C1 segment of cervical spinal cord (tissue), 14 donors: ENCODE measurements at regions not wholly inside any gene's neighbourhood (a gene's known extent, or its start where the extent isn't known, plus 50 kb on each side); places are given as distances from the start of the nearest gene placed in this dataset.

Experiments
- DNase-seq, 14 donors: peaks; one replicate each; lab custom pipeline; 2025; lab: John Stamatoyannopoulos, UW

DNA sequence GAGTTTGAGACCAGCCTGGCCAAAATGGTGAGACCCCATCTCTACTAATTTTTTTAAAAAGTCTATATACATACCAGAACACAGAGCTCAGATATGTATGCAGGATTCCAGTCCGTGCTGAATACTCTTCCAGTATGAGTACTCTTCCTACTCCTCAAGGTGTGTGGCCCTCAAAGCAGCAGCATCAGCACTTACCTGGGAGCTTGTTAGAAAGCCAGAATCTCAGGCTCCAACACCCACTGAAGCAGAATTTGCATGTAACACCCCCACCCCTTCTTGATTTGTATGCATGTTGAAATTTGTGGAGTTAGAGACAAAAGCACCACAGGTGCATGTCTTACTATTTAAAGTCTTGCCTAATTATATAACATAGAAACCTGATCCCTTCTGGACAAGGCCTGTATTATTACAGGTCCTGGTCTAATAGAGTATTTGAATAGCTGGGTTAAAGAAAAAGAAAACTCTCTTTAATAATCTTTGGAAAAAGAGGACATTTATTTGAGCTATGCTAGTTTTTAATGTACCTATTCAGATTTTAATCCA is 50.3 kb upstream of the NFE2L2 start:
- DNase-seq = no peak

DNA sequence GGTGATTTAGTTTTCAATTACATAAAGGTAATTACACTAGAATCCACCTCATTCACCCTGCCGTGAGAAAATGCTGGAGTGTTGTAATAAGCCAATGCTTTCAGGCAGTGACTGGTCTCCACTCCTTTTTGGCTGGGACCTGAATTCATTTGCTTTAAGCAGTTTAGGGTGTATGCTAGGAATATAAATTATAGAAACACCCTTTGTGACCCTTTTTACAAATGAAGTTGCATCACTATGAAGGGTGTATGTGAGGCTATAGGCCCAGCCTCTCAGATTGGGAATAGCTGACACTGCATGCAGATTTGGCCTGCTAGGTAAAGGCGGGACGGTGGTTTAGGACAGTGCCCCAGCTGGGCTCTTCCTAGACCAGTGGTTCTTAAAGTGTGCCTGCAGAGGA is 50.8 kb upstream of the NFE2L2 start:
- DNase-seq = no peak

DNA sequence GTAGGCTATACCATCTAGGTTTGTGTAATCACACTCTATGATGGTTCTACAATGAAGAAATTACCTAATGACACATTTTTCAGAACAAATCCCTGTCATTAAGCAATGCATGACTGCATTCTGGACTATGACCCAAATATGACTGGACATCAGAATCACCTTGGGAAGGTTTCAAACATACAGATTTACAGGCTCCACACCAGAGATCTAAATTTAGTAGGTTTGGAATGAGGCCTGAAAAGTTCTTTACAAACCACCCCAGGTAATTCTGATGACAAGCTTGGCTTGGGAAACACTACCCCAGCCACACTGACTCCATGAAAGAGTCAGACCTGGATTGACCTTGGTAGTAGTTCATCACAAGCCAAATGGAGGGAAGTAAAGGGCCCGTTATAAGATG is 52.2 kb upstream of the NFE2L2 start:
- no peak for DNase-seq

DNA sequence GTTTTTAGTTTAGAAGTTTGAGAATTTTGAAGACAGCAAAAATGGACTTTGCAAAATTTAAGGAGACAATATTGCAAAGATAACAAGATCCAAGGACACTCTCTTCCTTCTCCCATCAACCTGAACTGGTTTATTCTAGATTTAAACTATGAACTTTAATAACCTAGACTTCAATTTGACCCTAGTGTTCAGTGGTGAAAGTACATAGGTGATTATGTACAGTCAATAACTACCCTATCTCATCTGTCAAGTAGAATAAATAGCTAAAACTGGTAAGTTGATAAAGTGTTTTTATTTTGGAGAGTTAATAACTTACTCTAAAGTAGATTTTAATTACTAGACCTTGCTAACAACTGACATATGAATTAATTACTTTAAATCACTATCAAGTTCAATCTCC is 52.9 kb upstream of the NFE2L2 start:
- DNase-seq = no peak

DNA sequence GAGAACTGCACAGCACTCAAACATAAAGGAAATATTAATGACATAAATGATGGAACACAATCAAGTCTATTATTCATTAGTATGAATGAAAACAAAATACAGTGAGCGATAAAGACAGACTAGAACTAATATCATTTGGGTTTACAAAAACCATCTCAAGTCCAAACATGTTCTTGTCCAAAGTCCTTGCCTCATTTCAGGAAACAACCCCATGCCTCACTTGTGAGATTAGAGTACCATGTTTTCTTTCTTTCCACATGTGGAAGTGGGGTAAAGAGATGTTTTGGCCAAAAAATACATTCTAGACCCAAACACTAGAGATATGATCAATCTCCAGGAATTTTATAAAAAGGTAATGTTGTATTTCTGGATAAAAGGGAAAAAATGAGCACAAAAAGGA is 53.3 kb upstream of the NFE2L2 start:
- no peak for DNase-seq

DNA sequence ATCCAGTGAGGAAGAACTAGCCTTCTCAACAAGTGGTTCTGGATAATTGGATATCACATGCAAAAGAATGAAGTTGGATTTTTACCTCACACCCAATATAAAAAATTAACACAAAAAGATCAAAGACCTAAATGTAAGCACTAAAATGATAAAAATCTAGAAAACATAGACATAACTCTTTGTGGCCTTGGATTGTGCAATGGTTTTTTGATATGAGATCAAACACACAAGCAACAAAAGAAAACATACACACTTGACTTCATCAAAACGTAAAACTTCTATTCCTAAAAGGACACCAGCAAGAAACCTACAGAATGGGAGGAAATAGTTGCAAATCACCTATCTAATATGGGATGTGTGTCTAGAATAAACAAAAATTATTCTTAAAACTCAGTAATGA is 54.1 kb upstream of the NFE2L2 start:
- DNase-seq = no peak

DNA sequence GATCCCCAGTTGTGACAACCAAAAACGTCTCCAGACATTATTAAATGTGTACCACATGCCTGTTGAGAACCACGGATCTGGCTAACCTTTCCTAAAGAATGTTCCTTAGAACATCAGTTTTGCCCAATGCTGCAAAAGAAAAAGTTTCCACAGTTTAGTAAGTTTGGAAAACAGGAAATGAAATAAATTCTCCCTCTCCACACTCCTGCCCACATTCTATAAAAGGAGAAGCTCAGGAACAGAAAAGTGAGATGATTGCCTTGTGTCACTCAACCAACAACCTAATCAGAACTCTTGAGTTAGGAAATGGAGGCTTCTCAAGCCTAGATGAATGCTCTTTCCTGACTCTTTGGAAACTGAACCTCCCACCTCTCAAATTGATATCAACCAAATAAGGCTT is 56.1 kb upstream of the NFE2L2 start:
- DNase-seq = no peak

DNA sequence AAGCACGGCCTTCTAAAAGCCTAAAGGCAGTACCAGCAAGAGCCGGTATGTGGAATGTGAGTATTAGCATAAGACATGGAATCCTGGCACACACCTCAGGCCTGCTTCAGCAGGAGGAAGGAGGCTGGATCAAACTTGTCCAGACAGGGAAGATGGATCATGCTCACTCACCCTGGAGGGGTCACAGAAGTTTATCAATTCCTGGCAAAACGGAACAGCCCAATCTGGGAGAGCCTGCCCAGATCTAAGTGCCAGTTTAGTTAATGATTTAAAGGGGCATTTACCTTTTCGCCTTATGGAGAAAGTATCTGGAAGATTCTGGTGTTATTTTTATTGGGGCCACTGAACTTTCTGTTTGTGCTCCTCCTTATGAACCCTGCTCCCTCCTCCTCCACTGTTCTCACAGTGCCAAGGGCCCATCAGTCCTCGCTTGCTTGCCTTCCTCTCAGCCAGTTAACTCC is 58.3 kb upstream of the NFE2L2 start:
- no peak for DNase-seq

DNA sequence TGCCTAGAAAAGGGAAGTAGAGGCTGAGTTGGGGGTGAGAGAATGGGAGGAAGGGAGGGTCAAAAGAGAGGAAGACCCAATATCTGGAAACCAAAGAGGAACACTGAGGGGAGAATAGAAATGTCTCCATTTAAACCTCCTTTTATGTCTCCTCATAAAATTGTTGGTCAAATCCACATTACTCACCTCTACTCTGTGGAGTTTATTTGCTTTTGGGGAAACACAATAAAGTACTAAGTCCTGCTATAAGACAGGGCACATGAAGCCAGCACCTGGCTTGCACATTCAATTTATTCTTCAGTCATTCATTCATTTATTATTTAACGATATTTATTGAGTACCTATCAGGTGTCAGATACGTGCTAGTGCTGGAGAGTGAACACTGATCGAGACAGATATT is 60.3 kb upstream of the NFE2L2 start:
- DNase-seq = no peak

DNA sequence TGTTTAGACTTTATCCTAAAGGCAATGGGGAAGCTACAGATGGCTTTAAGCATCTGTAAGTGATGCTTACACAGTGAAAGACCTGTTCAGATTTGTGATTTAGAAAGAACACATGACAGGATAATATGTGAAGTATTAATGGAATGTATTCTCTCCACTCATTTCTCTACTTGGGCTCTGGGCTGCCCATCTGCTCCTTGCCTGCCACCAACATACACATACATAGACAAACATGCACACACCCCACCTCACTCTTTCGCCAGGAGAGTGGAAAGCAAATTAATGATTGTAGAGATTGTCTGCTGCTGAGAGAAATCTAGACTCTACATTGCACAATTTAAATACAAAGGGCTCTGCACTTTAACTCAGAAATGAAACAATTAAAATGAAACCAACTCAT is 61.0 kb upstream of the NFE2L2 start:
- no peak for DNase-seq

DNA sequence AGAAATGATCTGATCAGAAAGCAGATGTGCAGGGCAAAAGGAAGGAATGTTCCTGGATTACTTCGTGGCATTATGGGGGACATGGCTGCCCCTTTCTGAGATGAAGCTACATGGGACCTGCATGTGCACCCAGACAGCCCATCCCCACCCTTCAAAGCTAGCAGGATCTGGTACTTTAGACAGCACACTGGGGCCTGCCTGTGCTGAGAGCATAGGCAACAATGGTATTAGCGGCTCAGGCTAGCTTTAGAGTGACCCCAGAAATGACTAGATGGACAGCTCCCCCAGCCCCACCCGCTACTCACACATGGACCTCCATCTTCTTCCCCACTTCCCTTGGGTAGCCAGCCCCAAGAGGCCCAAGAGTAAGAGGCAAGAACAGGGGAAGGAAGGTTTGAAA is 61.5 kb upstream of the NFE2L2 start:
- DNase-seq = no peak

DNA sequence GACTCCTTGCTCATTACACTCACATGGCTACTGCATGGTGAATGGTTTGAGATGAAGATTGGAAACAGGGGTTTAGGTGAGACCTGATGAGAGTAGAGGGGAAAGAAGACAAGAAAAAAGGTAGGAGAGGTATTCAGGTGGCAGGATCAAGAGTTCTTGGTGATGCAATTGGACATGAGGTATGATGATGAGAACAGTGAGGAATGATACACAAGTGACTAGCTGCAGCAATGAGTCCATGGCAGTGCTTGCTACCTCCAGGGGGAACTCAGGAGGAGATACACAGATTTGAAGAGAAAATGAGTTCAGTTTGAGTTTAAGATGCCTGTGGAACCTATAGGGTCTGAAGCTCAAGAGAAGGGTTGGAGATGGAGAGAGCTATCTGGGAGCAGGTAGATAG is 62.1 kb upstream of the NFE2L2 start:
- no peak for DNase-seq

DNA sequence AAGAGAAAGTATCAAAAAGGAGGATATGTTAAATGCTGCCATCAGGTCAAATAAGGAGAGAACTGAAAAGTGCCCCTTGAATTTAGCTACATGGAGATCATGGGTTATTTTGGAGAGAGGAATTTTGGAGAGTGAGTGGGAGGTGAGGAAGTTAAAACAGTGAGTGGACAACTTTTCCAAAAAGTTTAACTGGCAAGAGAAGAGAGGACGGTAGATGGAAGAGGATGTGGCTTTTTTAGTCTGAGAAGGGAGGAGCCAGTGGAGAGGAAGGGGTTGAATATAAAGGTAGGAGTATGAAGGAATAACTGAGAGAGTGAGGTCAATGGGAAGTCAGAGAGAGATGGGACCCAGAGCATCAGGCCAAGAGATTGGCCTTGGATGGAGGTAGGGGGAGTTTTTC is 62.5 kb upstream of the NFE2L2 start:
- no peak for DNase-seq

DNA sequence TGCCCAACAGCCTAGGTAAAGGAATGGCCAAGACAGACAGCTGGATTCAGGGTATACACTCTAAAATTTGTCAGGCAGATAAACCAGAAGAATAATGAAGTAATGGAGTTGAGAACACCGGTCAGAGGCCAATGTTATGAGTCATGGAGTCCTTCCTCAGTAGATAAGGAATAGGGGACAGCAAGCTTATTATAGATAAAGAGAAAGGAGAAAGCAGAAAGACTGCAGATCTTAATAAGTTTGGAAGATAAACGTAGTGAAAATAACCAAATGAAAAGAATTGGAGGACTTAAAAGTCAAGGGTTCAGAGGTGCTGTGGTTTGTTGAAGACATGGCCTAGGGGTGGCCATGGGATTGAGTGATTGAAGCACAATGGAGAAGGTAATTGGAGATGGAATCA is 63.5 kb upstream of the NFE2L2 start:
- DNase-seq = no peak

DNA sequence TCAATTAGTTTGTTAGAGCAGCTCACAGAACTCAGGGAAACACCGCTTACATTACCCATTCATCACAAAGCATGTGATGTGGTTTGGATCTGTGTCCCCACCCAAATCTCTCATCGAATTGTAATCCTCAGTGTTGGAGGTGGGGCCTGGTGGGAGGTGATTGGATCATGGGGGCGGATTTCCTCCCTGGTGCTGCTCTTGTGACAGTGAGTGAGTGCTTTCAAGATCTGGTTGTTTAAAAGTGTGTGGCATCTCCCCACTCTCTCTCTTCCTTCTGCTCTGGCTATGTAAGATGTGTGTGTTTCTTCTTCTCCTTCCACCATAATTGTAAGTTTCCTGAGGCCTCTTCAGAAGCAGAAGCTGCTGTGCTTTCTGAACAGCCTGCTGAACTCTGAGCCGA is 63.5 kb upstream of the AGPS start:
- no peak for DNase-seq

DNA sequence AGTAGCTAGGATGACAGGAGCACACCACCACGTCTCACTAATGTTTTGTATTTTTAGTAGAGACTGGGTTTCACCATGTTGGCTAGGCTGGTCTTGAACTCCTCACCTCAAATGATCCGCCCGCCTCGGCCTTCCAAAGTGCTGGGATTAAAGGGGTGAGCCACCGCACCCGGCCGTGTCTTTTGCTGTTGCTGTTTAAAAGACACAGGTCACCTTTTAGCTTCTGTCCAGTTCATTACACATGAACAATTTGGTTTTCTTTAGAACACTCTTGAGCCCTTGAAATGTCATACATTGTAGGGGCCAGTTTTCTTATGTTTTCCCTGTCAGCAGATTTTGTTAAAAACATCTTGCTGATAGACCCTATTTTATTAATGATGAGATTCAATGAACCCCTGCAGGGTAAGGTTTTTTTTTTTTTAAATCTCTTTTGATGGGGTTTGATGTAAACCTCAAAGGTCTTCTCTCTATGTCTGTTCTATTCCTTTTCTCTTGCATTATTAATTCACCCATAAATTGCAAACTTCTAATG is 61.0 kb upstream of the AGPS start:
- DNase-seq = no peak

DNA sequence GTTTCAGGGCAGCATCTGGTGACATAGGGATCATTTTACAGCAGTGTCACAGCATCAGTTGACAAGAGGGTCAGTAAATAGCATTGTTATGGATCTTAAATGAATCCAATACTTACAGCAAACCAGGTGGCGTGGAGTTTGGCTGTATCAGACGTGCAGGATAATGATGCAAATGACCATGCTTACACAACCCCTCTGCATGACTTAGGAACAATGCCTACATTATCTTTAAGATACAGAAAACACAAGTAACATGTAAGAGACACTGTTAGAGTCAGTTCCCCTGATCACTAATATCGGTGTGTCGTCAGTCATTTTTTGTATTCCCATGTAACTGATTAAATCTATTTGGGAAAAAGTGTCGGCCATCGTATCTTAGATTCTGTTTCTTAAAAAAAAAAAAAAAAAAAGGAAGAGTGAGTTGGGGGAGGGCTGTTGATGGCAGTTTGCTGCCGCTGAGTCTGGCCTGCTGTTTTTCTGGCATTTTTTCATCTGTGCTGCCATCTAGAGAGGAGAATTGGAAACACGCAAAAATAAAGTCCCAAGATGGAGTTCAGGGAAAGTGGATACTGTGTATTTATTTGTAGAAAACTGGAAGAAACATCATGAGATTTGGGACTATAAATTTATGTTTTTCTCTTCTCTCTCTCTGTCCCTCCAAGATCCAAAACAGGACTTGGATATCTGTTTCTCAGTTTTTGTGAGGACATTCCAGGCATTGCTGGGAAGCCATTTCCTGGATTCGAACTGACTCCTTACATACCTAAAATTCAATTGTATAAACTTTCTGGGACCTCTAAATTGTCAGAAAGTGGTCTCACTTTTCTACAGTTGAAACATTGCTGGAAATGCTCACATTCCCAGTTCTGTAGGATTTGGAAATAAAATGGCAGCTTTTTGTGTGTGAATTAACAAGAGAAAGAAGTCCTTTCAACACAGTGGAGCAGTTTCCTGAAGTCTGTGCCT is 60.3 kb upstream of the AGPS start:
- DNase-seq = peak in 8 of 14 donors; percentile 10 to 58 (median 24)

DNA sequence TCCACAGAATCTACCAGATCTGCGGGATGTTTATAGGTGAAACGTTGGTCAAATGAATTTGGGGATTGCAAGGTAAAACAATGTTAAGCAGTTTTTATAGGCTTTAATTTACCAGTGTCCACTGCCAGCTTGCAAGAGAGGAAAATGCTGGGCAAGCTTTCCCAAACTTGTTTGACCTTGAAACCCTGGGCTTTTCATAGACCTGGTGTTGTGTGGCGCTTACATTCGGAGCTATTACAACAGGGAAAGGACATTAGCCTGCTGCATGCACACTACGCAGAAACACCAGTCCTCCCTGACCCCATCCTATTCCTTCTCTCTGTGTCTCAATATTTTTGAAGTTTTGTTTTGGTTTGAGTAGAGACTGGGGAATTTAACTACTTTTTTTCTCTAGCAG is 59.6 kb upstream of the AGPS start:
- no peak for DNase-seq

DNA sequence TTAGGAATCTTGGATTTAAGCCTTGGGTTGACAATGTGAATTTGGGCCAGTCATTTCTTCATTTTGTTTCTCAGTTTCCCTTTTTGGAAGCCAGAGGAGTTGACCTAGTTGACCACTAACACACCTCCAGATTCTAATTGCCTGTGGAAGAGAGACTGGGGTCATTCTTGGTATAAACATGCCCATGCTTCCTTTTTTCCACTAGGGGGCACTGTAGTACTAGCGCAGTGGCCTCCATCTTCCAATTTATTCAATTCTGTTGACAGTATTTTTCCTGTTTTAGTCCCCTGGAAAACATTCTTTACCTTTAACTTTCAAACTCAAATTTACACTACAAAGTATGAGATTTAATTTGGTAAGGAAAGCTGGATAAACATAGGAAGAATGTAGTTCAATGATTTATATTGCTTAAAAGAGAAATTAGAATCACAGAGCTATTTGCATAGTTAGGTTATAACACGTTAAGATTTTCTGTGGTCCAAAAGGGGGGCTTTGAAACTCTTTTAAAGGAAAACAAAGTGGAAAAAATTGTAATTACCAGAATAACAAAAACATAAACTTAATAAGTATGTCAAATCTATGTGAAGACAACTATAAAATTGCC is 57.5 kb upstream of the AGPS start:
- peak in 4 of 14 donors; percentile 15 to 61 (median 24) for DNase-seq

DNA sequence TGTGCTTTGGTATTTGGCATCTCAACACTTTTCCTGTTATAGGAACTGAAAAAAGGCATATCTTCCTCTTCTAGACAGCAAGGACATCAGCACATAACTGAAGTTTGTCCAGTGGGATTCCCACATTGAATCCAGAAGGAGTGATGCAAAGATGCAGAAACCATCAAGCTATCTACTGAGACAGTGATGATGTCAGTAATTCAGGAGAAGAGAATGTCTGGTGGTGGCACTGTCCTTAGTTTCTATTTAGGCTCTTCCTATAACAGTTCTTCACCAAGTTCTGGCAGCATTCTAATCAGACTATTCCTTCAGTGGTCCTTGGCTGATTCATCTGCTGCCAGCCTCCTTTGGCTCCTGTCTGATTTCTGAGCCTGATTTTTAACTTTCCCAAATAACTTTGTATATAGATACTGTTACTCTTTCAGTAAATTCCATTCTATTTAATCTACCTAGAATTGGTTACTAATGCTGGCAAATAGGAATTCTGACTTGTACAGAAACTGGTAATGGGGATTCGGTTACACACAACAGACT is 56.6 kb upstream of the AGPS start:
- DNase-seq = no peak

DNA sequence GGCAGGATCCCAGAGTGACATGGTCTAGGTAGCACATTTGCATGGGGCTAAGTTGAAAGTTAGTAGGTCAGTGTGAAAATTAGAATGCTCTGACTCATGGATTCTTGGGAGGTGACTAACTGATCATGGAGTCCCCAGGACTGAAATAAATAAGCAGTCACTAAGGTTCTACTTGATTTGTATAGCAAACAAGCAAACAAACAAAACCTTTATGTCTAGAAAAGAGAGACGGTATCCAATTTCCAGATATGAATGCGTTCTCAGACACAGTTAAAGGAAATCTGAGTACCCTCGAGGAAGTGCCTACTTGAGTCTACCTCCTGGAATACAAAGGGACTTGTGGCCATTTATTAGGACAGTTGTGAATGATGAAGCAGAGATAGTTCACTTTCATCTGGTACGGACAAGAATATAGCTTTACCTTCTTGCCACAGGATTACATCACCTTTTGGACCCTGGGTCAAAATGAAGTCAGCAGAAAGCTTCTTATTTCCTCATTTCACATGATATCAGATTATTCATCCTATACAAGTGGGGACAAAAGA is 54.3 kb upstream of the AGPS start:
- no peak for DNase-seq

DNA sequence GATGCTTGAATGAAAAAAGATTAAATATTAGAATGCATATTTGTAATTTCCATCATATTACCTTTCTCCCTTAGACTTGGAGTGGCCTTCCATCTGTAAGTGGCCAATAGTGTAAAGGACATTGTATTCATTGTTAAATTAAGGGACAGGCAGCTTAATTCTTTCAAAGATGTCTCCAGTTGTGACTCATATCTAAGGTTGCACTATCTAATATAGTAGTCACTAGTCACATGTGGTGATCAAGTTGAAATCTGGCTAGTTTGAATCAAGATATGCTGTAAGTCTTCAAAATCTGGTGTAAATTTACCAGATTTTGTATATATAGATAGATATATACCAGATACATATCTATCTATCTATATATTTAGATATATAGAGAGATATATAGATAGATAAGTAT is 52.4 kb upstream of the AGPS start:
- no peak for DNase-seq
